GM12865 (cell line): ENCODE measurements at regions not wholly inside any gene's neighbourhood (a gene's known extent, or its start where the extent isn't known, plus 50 kb on each side); places are given as distances from the start of the nearest gene placed in this dataset.

Experiments
- DNase-seq: peaks from one replicate; pipeline ENCODE4 v3.0.0; 2010; ENCODE audit warnings: low read depth
- H3K4me3 ChIP-seq: 2 replicates; pipeline ENCODE4 v1.5.1; 2011; ENCODE audit warnings: mild to moderate bottlenecking, low read depth, low read length, control low read depth
- TF ChIP-seq, protein P1 (sequence below): IDR thresholded peaks from 2 replicates; pipeline ENCODE4 v1.5.1; 2011; ENCODE audit warnings: low read length, control low read depth, low read depth, inconsistent platforms; ENCODE audit not compliant: insufficient read depth; ENCODE audit errors: missing control alignments

DNA sequence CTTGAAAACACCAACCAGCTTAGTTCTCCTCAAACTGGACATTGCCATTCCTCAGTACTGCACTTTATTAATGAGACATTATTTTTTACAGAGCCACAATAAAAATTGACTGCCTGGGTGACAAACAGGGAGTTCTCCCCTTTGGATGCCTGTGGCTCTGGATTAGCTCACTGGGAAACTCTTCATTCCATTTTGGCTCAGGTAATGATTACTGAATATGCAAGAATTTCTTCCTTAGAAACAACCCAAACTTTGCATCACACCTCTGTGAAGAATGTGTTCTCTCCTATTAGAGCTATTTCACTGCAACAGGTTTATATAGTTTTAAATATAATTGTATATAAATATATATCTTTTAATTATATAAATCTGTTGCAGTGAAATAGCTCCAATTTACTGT, 2065.8 kb downstream of the ARAP2 start:
- no peak overlapping the region for H3K4me3 ChIP-seq
- DNase-seq: no peak
- TF ChIP-seq, protein P1, sequence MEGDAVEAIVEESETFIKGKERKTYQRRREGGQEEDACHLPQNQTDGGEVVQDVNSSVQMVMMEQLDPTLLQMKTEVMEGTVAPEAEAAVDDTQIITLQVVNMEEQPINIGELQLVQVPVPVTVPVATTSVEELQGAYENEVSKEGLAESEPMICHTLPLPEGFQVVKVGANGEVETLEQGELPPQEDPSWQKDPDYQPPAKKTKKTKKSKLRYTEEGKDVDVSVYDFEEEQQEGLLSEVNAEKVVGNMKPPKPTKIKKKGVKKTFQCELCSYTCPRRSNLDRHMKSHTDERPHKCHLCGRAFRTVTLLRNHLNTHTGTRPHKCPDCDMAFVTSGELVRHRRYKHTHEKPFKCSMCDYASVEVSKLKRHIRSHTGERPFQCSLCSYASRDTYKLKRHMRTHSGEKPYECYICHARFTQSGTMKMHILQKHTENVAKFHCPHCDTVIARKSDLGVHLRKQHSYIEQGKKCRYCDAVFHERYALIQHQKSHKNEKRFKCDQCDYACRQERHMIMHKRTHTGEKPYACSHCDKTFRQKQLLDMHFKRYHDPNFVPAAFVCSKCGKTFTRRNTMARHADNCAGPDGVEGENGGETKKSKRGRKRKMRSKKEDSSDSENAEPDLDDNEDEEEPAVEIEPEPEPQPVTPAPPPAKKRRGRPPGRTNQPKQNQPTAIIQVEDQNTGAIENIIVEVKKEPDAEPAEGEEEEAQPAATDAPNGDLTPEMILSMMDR: no peak

DNA sequence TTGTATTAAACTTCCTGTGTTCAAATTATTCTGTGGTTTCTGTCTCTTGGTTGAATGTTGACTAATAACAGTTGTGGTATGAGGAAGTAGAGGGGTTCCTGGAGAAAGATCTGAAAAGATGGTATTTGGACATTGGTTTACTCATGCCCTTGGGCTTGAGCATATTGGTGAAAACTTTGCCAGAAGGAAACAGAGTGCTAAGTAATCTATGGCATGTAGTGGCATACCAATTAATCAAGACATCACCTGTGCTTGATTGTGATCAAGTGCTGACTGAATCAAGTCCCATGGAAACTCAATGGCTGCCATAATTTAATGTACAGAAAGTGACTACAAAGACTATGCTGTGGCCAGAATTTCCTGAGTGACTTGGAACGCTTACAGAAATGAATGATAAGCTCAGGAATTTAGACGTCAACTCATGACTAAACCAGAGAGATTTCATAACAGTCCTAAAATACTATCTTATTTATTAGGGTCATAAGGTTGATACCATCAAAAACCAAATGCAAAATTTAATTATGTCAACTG, 2062.9 kb downstream of the ARAP2 start:
- TF ChIP-seq, protein P1: no peak
- no peak for DNase-seq
- H3K4me3 ChIP-seq: no peak overlapping the region

DNA sequence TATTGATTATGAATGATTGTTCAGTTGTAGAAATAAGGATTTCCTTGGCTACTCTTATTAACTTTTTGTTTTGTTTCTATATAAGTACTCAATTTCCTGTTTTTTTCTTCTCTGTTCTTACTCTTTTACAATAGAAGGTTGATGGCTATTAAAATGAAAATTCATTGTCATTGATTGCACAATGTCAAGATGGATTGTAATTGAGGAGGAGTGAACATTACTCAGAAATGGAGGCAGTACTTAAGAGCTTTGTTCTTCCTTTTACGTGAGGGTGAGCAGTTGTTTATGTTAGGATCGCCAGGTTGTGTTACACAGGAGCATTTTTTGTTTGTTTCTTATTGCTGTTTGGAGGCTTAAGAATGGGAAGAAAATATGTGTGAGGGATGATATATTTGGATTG, 2062.4 kb downstream of the ARAP2 start:
- TF ChIP-seq, protein P1: no peak
- H3K4me3 ChIP-seq: no peak overlapping the region
- no peak for DNase-seq

GRCh38 chr4:34182306-34182705, 2062.0 kb downstream of the ARAP2 start:
- no peak for DNase-seq
- TF ChIP-seq, protein P1: no peak
- H3K4me3 ChIP-seq: no peak overlapping the region

DNA sequence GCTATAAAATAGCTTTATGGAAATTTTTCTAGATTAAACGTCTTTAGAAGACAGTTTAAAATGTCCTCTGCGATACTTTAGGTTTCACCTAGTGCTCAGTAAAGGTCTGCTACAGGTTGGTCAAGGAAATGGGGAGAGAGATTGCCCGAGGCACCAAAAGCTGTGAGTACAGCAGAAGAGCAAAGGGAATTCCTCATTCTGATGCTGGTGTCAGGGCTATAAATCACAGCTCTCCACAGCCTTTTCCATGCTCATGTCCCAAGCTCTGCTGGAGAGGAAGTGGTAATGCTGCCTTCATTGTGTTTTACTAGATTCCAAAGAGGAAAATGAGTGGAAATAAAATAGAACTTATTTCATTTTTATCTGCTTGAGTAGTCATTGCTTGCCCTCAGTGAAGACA, 2060.4 kb downstream of the ARAP2 start:
- H3K4me3 ChIP-seq: no peak overlapping the region
- DNase-seq: no peak
- TF ChIP-seq, protein P1: no peak

GRCh38 chr4:34187056-34187455, 2057.3 kb downstream of the ARAP2 start:
- no peak for DNase-seq
- no peak overlapping the region for H3K4me3 ChIP-seq
- TF ChIP-seq, protein P1: no peak

DNA sequence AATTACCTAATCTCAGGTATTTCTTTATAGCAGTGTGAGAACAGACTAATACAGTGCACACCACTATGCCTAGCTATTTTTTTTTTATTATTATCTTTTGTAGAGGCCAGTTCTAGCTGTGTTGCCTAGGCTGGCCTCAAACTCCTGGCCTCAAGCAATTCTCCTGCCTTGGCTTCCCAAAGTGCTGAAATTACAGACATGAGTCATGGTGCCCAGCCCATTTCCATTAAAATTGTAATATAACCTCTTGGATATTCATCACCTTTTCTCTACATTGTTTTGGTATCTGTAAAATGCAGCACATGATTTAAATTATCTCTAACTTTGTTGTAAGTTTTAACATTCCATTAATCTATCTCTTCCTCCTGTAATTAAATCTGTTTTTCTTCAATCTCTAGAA, 2052.9 kb downstream of the ARAP2 start:
- TF ChIP-seq, protein P1: no peak
- DNase-seq: no peak
- no peak overlapping the region for H3K4me3 ChIP-seq
